ENCODE measurements at regions not wholly inside any gene's neighbourhood (a gene's known extent, or its start where the extent isn't known, plus 50 kb on each side); places are given as distances from the start of the nearest gene placed in this dataset.
"Not testable (repeated sequence)": the region's sequence is repeated elsewhere in the genome, so short reads cannot be mapped to it uniquely, and the experiment has no call there.

DNA sequence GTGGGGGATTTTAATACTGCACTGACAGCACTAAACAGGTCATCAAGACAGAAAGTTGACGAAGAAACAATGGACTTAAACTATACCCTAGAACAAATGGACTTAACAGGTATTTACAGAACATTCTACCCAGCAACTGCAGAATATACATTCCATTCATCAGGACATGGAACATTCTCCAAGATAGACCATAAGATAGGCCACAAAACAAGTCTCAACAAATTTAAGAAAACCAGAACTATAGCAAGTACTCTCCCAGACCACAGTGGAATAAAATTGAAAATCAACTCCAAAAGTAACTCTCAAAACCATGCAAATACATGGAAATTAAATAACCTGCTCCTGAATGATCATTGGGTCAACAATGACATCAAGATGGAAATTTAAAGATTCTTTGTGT lies 218.3 kb downstream of the SYK start:
- not testable (repeated sequence) for H3K27ac ChIP-seq (ENCODE audit: low read depth); H3K4me3 ChIP-seq (ENCODE audit: low read depth, low read length); H3K36me3 ChIP-seq (ENCODE audit: insufficient read depth); DNase-seq (ENCODE audit: extremely low spot score); H3K4me1 ChIP-seq (ENCODE audit: insufficient read depth)
- WGBS, result 83% methylated on average over 1 of the region's 1 CpG

DNA sequence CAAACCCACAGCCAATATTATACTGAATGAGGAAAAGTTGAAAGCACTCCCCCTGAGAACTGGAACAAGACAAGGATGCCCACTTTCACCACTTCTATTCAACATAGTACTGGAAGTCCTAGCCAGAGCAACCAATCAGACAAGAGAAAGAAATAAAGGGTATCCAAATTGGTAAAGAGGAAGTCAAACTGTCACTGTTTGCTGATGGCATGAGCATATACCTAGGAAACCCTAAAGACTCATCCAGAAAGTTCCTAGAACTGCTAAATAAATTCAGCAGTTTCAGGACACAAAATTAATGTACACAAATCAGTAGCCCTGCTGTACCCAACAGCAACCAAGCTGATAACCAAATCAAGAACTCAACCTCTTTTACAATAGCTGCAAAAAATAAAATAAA lies 220.0 kb downstream of the SYK start:
- H3K4me3 ChIP-seq (ENCODE audit: low read depth, low read length); DNase-seq (ENCODE audit: extremely low spot score); H3K27ac ChIP-seq (ENCODE audit: low read depth); H3K36me3 ChIP-seq (ENCODE audit: insufficient read depth); H3K4me1 ChIP-seq (ENCODE audit: insufficient read depth): not testable (repeated sequence)

DNA sequence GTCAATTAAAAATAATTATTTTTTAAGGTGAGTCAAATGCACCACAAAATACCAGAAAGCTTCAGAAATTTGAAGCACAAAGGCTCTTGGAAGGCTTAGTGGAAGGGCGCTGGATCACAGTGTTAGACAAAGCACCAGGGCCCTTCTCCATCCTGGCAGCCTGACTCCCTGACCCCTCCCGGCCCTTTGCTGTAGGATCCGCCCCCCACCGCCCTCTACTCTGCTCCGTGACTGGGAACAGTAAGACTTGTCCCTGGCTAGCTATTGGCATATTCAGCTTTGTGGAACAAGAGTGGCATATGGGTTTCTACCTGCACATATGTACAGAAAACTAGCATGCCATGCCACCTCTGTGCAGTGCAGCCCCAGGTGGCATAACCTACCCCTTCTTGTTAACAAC lies 222.1 kb downstream of the SYK start:
- no peaks in the 10 kb centered on the region for H3K36me3 ChIP-seq (ENCODE audit: insufficient read depth)
- 81% methylated on average over 5 of the region's 5 CpGs for WGBS
- H3K27ac ChIP-seq (ENCODE audit: low read depth), result no peak overlapping the region
- DNase-seq (ENCODE audit: extremely low spot score), result no peak
- no peaks in the 10 kb centered on the region for H3K4me1 ChIP-seq (ENCODE audit: insufficient read depth)
- H3K4me3 ChIP-seq (ENCODE audit: low read depth, low read length), result no peak overlapping the region

DNA sequence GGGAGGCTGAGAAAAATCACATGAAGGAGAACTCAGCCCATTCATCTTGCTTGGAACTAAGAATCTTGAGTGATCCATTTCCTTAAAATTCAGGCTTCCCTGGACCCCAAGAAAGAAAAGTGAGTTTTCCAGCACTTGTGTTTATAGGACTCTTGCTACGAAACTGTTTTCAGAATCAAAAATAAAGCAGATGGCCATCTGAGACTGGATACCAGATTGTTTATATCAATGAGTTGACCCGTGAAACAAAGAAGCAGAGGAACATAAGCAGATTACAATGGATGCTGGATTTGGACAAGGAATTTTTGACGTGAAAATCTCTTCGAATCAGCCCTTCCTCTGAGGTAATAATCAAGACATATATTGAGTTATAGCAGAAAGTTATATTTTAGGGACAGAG lies 223.2 kb downstream of the SYK start:
- DNase-seq (ENCODE audit: extremely low spot score), result no peak
- no peaks in the 10 kb centered on the region for H3K36me3 ChIP-seq (ENCODE audit: insufficient read depth)
- no peaks in the 10 kb centered on the region for H3K4me1 ChIP-seq (ENCODE audit: insufficient read depth)
- H3K27ac ChIP-seq (ENCODE audit: low read depth), result no peak overlapping the region
- 53% methylated on average over 4 of the region's 4 CpGs for WGBS
- no peak overlapping the region for H3K4me3 ChIP-seq (ENCODE audit: low read depth, low read length)

DNA sequence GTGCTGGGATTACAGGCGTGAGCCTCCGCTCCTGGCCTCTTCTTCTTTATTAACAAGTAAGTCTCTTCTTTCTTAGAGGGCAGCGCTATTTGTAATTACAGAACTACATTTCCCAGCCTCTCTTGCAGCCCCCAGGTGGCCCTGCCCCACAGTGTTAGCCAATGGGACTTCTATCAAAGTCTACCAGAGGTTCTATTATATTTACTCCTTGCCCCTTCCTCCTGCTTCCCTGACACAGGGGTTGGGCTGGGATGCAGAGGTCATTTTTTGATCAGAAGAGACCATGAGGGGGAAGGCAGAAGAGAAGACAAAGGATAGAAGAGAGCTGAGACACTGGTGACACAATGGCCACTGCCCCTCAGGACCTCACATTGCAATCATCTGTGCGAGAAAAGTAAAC lies 224.2 kb downstream of the SYK start:
- no peak overlapping the region for H3K27ac ChIP-seq (ENCODE audit: low read depth)
- no peak for DNase-seq (ENCODE audit: extremely low spot score)
- WGBS, result 92% methylated on average over 4 of the region's 4 CpGs
- H3K4me3 ChIP-seq (ENCODE audit: low read depth, low read length), result no peak overlapping the region
- H3K4me1 ChIP-seq (ENCODE audit: insufficient read depth), result no peaks in the 10 kb centered on the region
- H3K36me3 ChIP-seq (ENCODE audit: insufficient read depth), result no peaks in the 10 kb centered on the region

DNA sequence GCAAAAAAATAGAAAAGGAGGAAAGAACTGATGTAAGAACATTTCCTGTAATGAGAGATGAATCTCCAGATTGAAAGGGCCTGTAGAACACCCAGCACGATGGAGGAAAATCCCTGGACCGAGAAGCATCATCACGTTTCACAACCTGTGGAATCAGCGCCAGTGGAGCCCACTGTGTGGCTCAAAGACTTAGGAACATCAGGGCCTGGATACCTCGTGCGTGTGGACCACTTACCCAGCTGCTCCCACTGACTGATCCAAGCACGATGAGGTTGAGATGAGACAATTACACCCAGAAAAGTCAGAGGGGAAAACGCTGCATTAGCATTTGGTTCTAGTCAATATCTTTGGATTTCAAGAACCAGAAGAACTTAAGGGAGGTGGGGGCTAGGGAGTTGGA lies 224.6 kb downstream of the SYK start:
- H3K4me3 ChIP-seq (ENCODE audit: low read depth, low read length), result no peak overlapping the region
- 84% methylated on average over 8 of the region's 8 CpGs for WGBS
- no peaks in the 10 kb centered on the region for H3K4me1 ChIP-seq (ENCODE audit: insufficient read depth)
- no peak for DNase-seq (ENCODE audit: extremely low spot score)
- no peak overlapping the region for H3K27ac ChIP-seq (ENCODE audit: low read depth)
- no peaks in the 10 kb centered on the region for H3K36me3 ChIP-seq (ENCODE audit: insufficient read depth)

DNA sequence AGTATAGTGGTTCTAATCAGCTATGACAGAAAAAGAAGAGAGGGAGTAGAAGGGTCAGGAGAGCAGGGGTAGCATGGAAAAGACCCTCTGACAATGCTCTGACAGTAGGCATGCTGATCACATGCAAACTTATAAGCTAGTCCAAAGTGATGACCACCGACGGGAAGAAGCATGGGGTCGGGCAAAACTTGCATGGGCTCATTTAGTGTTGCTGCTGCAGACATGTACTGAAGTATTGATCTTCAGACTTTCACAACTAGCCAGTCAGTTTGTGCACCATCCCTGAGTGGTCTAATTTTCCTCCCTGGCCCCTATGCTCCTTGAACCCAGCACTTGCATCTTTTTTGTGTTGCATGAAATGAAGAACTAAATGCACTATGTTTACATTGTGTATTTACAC lies 225.4 kb downstream of the SYK start:
- Histone ChIP-seq H3K4me1 (ENCODE audit: insufficient read depth) (no peaks in the 10 kb centered on the region), H3K36me3 (ENCODE audit: insufficient read depth) (no peaks in the 10 kb centered on the region), H3K27ac (ENCODE audit: low read depth) (no peak overlapping the region), H3K4me3 (ENCODE audit: low read depth, low read length) (no peak overlapping the region)
- WGBS, result 90% methylated on average over 3 of the region's 3 CpGs
- DNase-seq (ENCODE audit: extremely low spot score), result no peak

DNA sequence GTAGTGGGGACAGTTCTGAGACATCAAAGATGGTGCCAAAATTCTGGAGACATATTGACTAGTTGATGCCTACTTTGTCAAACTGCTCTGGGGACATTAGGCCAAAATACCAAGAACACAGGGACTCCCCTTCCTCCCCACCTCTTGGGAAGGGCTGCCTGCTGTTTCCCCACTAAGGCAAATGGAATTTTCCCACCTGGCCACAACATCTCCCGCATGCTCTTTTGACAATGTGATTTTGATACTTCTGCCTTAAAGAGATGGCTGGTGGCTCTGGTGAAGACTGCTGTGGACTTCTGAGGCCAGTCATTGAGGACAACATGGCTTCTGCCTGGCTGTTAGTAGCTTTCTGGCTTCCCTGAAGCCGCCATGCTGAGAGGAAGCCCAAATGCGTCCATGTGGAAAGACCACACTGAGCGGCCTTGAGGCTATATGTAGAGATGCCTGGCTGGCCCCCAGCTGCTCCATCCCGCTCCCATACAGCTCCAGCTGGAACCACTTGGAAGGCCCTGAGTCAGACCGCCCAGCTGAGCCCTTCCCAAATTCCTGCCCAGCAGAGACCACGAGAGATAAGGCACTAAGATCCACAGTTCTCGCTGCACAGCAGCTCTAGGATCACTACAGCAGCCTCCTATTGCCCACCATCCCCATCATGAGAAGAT lies 226.7 kb downstream of the SYK start:
- H3K36me3 ChIP-seq (ENCODE audit: insufficient read depth), result no peaks in the 10 kb centered on the region
- no peaks in the 10 kb centered on the region for H3K4me1 ChIP-seq (ENCODE audit: insufficient read depth)
- 83% methylated on average over 8 of the region's 8 CpGs for WGBS

DNA sequence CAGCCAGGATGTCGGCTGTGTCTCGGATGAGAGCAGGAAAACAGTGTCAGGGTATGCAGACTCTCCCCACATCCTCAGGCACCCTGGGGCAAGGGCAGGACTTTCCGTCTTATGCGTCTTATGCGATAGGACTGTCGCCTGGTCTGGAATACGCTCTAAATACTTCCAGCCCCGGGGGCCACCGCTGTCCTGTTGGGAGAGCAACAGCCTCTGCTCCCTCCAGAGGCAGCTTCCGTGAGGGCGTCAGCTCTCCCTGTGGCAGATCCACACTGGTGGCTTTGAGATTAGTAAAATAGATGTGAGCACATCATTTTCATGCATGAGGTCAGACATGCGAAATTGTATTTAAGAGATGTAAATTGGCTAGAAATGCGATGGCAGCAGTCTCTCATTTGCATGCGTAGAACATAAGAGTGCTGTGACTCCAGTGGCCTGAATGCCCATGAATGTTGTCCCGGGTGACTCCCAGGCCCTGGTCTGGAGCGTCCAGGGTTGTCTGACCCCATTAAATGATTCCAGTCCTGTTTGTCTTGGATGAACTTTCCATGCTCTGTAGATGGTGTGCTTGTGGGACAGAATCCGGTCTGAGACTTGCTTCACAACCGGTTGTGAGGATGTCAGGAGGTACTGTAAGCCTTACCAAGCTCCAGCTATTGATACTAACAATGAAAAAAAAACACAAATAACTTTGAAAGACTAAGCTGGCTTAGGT lies 228.2 kb downstream of the SYK start:
- no peaks in the 10 kb centered on the region for H3K36me3 ChIP-seq (ENCODE audit: insufficient read depth)
- H3K27ac ChIP-seq (ENCODE audit: low read depth), result no peak overlapping the region
- H3K4me1 ChIP-seq (ENCODE audit: insufficient read depth), result no peaks in the 10 kb centered on the region
- DNase-seq (ENCODE audit: extremely low spot score), result no peak
- H3K4me3 ChIP-seq (ENCODE audit: low read depth, low read length), result no peak overlapping the region
- WGBS, result 84% methylated on average over 18 of the region's 18 CpGs

More for the DNA sequence above, 226.7 kb downstream of the SYK start:
- no peak for DNase-seq (ENCODE audit: extremely low spot score)
- H3K27ac ChIP-seq (ENCODE audit: low read depth), result no peak overlapping the region
- no peak overlapping the region for H3K4me3 ChIP-seq (ENCODE audit: low read depth, low read length)

DNA sequence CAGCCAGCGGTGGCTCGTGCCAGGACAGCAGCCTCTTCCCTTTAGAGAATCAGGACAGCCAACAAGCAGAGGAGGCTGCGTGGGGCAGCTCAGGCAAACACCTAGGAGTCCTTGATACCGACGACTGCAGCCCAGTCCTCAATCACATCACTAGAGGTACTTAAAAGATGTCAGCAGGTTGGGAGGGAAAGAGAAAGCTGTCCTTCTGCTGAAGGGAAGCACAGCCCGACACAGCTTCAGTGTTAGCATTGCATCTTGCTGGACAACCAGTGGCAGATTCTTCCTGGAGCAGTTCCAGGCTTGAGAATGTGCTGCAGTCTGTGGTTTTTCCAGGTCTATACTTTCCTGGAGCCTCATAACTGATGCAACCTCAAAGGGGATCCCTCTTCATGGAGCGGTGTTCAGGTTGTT lies 230.5 kb downstream of the SYK start:
- H3K4me1 ChIP-seq (ENCODE audit: insufficient read depth), result no peaks in the 10 kb centered on the region
- no peak for DNase-seq (ENCODE audit: extremely low spot score)

DNA sequence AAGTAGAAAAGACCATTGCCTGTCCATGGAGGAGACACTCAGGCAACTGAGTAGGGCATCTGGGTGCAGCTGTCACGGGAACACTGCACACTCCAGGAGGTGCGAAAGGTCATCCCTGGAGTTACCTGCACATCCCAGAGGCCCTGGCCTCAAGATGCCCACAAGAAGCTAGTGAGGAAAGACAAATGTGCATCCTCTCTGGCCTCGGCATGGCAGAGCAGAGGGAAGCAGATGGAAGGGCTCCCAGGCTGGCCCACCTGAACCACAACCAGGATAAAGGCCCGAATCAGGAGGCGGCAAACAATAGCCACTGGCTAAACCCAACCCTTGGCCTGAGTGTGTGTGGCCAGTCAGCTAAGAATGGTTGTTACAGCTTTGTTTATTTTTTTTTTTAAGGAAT lies 231.7 kb downstream of the SYK start:
- H3K36me3 ChIP-seq (ENCODE audit: insufficient read depth), result no peaks in the 10 kb centered on the region
- H3K27ac ChIP-seq (ENCODE audit: low read depth), result no peak overlapping the region
- no peak for DNase-seq (ENCODE audit: extremely low spot score)
- H3K4me3 ChIP-seq (ENCODE audit: low read depth, low read length), result no peak overlapping the region
- 96% methylated on average over 5 of the region's 5 CpGs for WGBS
- H3K4me1 ChIP-seq (ENCODE audit: insufficient read depth), result no peaks in the 10 kb centered on the region

More for the DNA sequence above, 230.5 kb downstream of the SYK start:
- Histone ChIP-seq H3K36me3 (ENCODE audit: insufficient read depth) (no peaks in the 10 kb centered on the region), H3K27ac (ENCODE audit: low read depth) (no peak overlapping the region), H3K4me3 (ENCODE audit: low read depth, low read length) (no peak overlapping the region)
- WGBS, result 83% methylated on average over 7 of the region's 7 CpGs

DNA sequence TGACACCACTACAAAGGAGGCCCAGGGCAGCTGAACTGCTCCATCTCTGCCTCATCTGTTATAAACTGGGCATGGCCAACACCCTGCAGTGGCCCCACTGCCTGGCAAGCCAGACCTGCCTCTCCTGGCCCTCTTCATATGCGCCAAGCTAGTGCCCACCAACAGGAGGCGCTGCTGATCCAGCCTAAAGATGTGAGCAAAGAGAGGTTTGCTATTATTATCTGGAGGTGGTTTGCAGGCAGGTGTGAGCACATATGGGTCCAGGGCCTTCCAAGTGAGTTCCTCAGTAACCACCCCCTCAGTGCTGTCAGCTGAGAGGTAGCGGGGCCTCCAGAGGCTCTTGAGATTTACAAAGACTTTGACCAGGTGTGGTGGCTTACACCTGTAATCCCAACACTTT lies 232.2 kb downstream of the SYK start:
- H3K4me3 ChIP-seq (ENCODE audit: low read depth, low read length), result no peak overlapping the region
- H3K27ac ChIP-seq (ENCODE audit: low read depth), result no peak overlapping the region
- WGBS, result 97% methylated on average over 3 of the region's 3 CpGs
- no peaks in the 10 kb centered on the region for H3K4me1 ChIP-seq (ENCODE audit: insufficient read depth)
- no peaks in the 10 kb centered on the region for H3K36me3 ChIP-seq (ENCODE audit: insufficient read depth)
- DNase-seq (ENCODE audit: extremely low spot score), result no peak

DNA sequence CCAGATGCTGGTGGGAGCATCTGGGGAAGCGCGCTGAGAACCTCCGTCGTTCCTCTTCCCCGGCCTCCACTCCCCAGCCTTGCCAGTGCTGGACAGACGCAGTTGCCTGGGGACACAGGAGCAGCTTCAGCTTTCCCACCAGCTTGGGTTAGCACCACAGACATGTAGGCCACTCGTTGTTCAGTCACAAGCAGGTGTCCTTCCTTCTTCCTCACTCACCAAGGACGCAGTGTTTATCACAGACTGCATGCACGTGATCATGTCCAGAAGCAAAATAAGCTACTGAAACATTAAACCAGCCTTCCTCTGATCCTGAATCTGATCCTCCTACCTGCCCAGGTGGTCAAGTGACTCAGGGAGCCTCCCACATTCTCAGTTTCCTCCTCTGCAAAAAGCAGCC lies 232.9 kb downstream of the SYK start:
- H3K4me1 ChIP-seq (ENCODE audit: insufficient read depth), result no peaks in the 10 kb centered on the region
- 88% methylated on average over 9 of the region's 9 CpGs for WGBS
- no peak overlapping the region for H3K4me3 ChIP-seq (ENCODE audit: low read depth, low read length)
- H3K27ac ChIP-seq (ENCODE audit: low read depth), result no peak overlapping the region
- DNase-seq (ENCODE audit: extremely low spot score), result no peak
- no peaks in the 10 kb centered on the region for H3K36me3 ChIP-seq (ENCODE audit: insufficient read depth)

DNA sequence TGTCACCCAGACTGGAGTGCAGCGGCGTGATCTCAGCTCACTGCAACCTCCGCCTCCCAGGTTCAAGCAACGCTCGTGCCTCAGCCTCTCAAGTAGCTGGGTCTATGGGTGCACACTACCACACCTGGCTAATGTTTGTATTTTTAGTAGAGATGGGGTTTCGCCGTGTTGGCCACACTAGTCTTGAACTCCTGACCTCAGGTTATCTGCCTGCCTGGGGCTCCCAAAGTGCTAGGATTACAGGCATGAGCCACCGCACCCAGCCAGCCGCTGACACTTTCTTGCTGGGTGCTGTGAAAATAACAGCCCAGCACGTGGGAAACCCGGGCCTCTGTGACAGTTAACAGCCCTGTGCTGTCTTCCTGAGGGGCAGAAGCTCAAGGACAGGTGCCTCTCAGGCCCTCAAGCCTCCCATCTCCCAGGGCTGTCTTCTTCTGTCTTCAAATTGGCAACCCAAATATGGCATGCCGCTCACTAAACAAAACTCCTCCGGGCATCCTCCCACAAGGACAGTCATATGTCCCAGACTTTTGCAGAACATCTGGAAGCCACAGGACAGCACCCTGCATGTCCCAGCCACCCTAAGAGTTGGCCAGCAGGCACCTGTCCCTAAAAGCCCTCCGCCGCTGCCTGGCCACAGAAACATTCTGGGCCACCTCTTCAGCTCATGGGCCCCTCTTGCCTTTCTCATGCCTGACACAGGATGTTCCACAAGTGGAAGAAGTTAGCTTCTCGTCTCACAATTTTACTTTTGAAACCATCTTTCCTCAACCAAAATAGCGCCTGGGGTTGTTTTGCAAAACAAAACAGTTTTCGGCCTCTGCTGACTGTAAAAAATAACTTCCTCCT lies 233.6 kb downstream of the SYK start:
- H3K4me3 ChIP-seq (ENCODE audit: low read depth, low read length), result no peak overlapping the region
- no peak for DNase-seq (ENCODE audit: extremely low spot score)
- no peak overlapping the region for H3K27ac ChIP-seq (ENCODE audit: low read depth)
- WGBS, result 85% methylated on average over 18 of the region's 18 CpGs
- H3K36me3 ChIP-seq (ENCODE audit: insufficient read depth), result no peaks in the 10 kb centered on the region
- H3K4me1 ChIP-seq (ENCODE audit: insufficient read depth), result no peaks in the 10 kb centered on the region

All from urinary bladder (tissue), 3 donors.